Spleen (tissue), 7 donors: ENCODE measurements at regions not wholly inside any gene's neighbourhood (a gene's known extent, or its start where the extent isn't known, plus 50 kb on each side); places are given as distances from the start of the nearest gene placed in this dataset.

Experiments
- POLR2A ChIP-seq, 3 donors: fragments of 450-650 bp; IDR thresholded peaks; one replicate each; pipeline ENCODE4 v1.5.1; 2017; ENCODE audit warnings: antibody characterized with exemption in 3 of 3, mild to moderate bottlenecking in 1 of 3
- POLR2AphosphoS5 ChIP-seq, 3 donors: sonication (generic); formaldehyde crosslinking; IDR thresholded peaks; one replicate each; pipeline ENCODE4 v1.5.1; 2017; ENCODE audit warnings: antibody characterized with exemption in 3 of 3
- TF ChIP-seq, protein P1 (sequence below), 11 experiments: fragments of 200-600 bp in 7 of 11; fragments of 450-650 bp in 4 of 11; sonication (generic) in 4 of 11; IDR thresholded peaks in 8 of 11; conservative IDR thresholded peaks in 3 of 11; 1 replicate in 7 of 11; 2 replicates in 4 of 11; pipeline versions ENCODE4 v1.4.0 to v1.8.0; 2016 to 2021; ENCODE audit warnings: antibody characterized with exemption in 11 of 11, inconsistent platforms in 4 of 11, mild to moderate bottlenecking in 1 of 11
- donor health status: DM: no; HTN: no; CAD: no; lungs with moderate emphysema.
- donor health status: DM: no; HTN: no; CAD: no.
- donor health status: DM: no; HTN: no; CAD: no.

DNA sequence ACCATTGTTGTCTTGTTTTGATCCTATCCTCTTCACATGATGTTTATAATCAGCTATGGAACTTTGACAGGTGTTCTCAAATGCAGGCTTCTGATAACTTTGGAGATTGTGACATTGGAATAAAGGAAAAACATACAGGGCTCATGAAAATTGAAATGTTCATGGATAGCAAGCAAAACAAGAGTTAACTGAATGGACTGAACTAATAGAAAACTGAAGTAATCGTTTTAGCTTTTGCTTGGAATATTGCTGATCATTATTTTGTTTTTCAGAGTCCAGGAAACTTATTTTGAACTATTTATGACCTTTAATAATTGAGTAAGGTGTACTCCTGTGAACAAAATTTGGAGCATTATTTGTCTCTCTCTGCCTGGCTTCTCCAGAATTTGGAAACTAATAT, 436.7 kb upstream of the CDH9 start:
- TF ChIP-seq, protein P1, sequence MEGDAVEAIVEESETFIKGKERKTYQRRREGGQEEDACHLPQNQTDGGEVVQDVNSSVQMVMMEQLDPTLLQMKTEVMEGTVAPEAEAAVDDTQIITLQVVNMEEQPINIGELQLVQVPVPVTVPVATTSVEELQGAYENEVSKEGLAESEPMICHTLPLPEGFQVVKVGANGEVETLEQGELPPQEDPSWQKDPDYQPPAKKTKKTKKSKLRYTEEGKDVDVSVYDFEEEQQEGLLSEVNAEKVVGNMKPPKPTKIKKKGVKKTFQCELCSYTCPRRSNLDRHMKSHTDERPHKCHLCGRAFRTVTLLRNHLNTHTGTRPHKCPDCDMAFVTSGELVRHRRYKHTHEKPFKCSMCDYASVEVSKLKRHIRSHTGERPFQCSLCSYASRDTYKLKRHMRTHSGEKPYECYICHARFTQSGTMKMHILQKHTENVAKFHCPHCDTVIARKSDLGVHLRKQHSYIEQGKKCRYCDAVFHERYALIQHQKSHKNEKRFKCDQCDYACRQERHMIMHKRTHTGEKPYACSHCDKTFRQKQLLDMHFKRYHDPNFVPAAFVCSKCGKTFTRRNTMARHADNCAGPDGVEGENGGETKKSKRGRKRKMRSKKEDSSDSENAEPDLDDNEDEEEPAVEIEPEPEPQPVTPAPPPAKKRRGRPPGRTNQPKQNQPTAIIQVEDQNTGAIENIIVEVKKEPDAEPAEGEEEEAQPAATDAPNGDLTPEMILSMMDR (IDR thresholded peaks at IDR 0.05 in 8 of 11, conservative IDR thresholded peaks at IDR 0.05 in 3 of 11) = no peak
- TF ChIP-seq POLR2A (IDR thresholded peaks at IDR 0.05) (no peak), POLR2AphosphoS5 (IDR thresholded peaks at IDR 0.05) (no peak)
